A549 (cell line): ENCODE measurements at regions not wholly inside any gene's neighbourhood (a gene's known extent, or its start where the extent isn't known, plus 50 kb on each side); places are given as distances from the start of the nearest gene placed in this dataset.

Experiments
- ATAC-seq, 2 experiments: fragments of 200-7000 bp in 1 of 2; fragments of >200 bp in 1 of 2; cut with Nextera tagmentation in 1 of 2; cut with Tn5 transposase in 1 of 2; 3 replicates each; pipeline versions ENCODE4 v1.8.0 to v1.9.1; 2018 to 2020; ENCODE audit warnings: mild to moderate bottlenecking in 1 of 2, moderate library complexity in 1 of 2
- CTCF ChIA-PET: fragments of 300-600 bp; sonication (Branson Sonifier 250); formaldehyde crosslinking; extraction: SDS; loops from one replicate; lab custom pipeline; 2021; ENCODE audit warnings: antibody characterized with exemption, inconsistent platforms; lab: Yijun Ruan, JAX
- POLR2A ChIA-PET: fragments of 350-600 bp; formaldehyde crosslinking; extraction: SDS; loops from one replicate; lab custom pipeline; 2021; ENCODE audit warnings: antibody characterized with exemption, inconsistent platforms; lab: Yijun Ruan, JAX
- DNase-seq, 2 experiments: peaks; one replicate each; pipeline versions ENCODE4 v3.0.0 to v3.0.0-alpha.2; 2011 to 2016; ENCODE audit warnings: low read depth in 1 of 2, low spot score in 1 of 2
- FAIRE-seq: peaks from 2 replicates; lab custom pipeline; 2011; peaks lifted over from hg19 to GRCh38; lab: Jason Lieb, UNC
- H3K27ac ChIP-seq, 2 experiments: fragments of >200 bp; sonication (Bioruptor Twin); formaldehyde crosslinking; 3 replicates each; pipeline ENCODE4 v1.5.1; 2016 to 2017
- H3K4me1 ChIP-seq: fragments of >200 bp; sonication (Bioruptor Twin); formaldehyde crosslinking; 3 replicates; pipeline ENCODE4 v1.6.1; 2016
- H3K4me2 ChIP-seq: fragments of >200 bp; sonication (Bioruptor Twin); formaldehyde crosslinking; 3 replicates; pipeline ENCODE4 v1.6.1; 2016
- H3K4me3 ChIP-seq: fragments of >200 bp; sonication (Bioruptor Twin); formaldehyde crosslinking; 3 replicates; pipeline ENCODE4 v1.5.1; 2016
- H3K9me3 ChIP-seq: fragments of >200 bp; sonication (Bioruptor Twin); formaldehyde crosslinking; 3 replicates; pipeline ENCODE4 v1.6.1; 2016
- CBX2 ChIP-seq: fragments of 200-600 bp; sonication (generic); IDR thresholded peaks from 2 replicates; pipeline ENCODE4 v1.6.1; 2016; ENCODE audit warnings: low read depth, mild to moderate bottlenecking, borderline replicate concordance
- CBX8 ChIP-seq: fragments of 200-600 bp; sonication (generic); IDR thresholded peaks from 2 replicates; pipeline ENCODE4 v1.6.1; 2016
- CEBPB ChIP-seq, 2 experiments: fragments of >200 bp in 1 of 2; sonication (Bioruptor Twin) in 1 of 2; formaldehyde crosslinking in 1 of 2; IDR thresholded peaks; 2 replicates each; pipeline ENCODE4 v1.6.1; 2012 to 2016
- CHD4 ChIP-seq: fragments of 200-600 bp; sonication (generic); IDR thresholded peaks from 2 replicates; pipeline ENCODE4 v1.6.1; 2016; ENCODE audit warnings: antibody characterized with exemption, mild to moderate bottlenecking, borderline replicate concordance
- CTCF ChIP-seq: fragments of >200 bp; sonication (Bioruptor Twin); formaldehyde crosslinking; IDR thresholded peaks from 3 replicates; pipeline ENCODE4 v1.5.1; 2016
- EHF ChIP-seq: fragments of 250-450 bp; sonication (Bioruptor Pico); IDR thresholded peaks from 2 replicates; pipeline ENCODE4 v1.5.0; 2020; ENCODE audit warnings: mild to moderate bottlenecking
- EHMT2 ChIP-seq: fragments of 200-600 bp; sonication (generic); IDR thresholded peaks from 2 replicates; pipeline ENCODE4 v1.6.1; 2016; ENCODE audit warnings: antibody characterized with exemption, low read depth, mild to moderate bottlenecking, moderate library complexity
- ESRRA ChIP-seq: fragments of 150-350 bp; IDR thresholded peaks from 2 replicates; pipeline ENCODE4 v1.6.1; 2014; ENCODE audit warnings: mild to moderate bottlenecking, low read length, borderline replicate concordance
- FOSL2 ChIP-seq, 2 experiments: fragments of 450-650 bp in 1 of 2; fragments of >200 bp in 1 of 2; sonication (Bioruptor Twin) in 1 of 2; formaldehyde crosslinking; IDR thresholded peaks; 2 replicates each; pipeline versions ENCODE4 v1.5.0 to v1.6.1; 2016 to 2020; ENCODE audit warnings: mild to moderate bottlenecking in 1 of 2, moderate library complexity in 1 of 2
- GATA3 ChIP-seq: IDR thresholded peaks from 2 replicates; pipeline ENCODE4 v1.6.1; 2012; ENCODE audit warnings: borderline replicate concordance
- HDAC2 ChIP-seq: fragments of 200-600 bp; sonication (generic); IDR thresholded peaks from 2 replicates; pipeline ENCODE4 v1.6.1; 2016
- HES2 ChIP-seq: fragments of >200 bp; sonication (Bioruptor Twin); formaldehyde crosslinking; IDR thresholded peaks from 2 replicates; pipeline ENCODE4 v1.6.1; 2016
- HMGXB4 ChIP-seq: fragments of 250-450 bp; sonication (Bioruptor Pico); IDR thresholded peaks from 2 replicates; pipeline ENCODE4 v1.5.0; 2021; ENCODE audit warnings: mild to moderate bottlenecking, moderate library complexity, borderline replicate concordance
- JUN ChIP-seq, 2 experiments: fragments of >200 bp; sonication (Bioruptor Twin); formaldehyde crosslinking; IDR thresholded peaks; 2 replicates in 1 of 2; 3 replicates in 1 of 2; pipeline ENCODE4 v1.6.1; 2016 to 2017
- JUNB ChIP-seq: fragments of >200 bp; sonication (Bioruptor Twin); formaldehyde crosslinking; IDR thresholded peaks from 2 replicates; pipeline ENCODE4 v1.6.1; 2016
- MAX ChIP-seq: IDR thresholded peaks from 2 replicates; pipeline ENCODE4 v1.6.1; 2012
- MAZ ChIP-seq: fragments of 150-350 bp; IDR thresholded peaks from 2 replicates; pipeline ENCODE4 v1.6.1; 2014; ENCODE audit warnings: antibody characterized with exemption, low read depth, low read length, borderline replicate concordance
- MYC ChIP-seq: IDR thresholded peaks from 2 replicates; pipeline ENCODE4 v1.6.1; 2012; ENCODE audit warnings: mild to moderate bottlenecking, inconsistent platforms, low read length, improper control_type of control experiment, borderline replicate concordance
- NFE2L2 ChIP-seq: fragments of 150-350 bp; conservative IDR thresholded peaks from 2 replicates; pipeline ENCODE4 v1.6.1; 2014; ENCODE audit warnings: low read length
- NPAS2 ChIP-seq: fragments of 250-450 bp; sonication (Bioruptor Pico); IDR thresholded peaks from 2 replicates; pipeline ENCODE4 v1.8.0; 2022; ENCODE audit warnings: mild to moderate bottlenecking, moderate library complexity, borderline replicate concordance
- POLR2AphosphoS2 ChIP-seq: conservative IDR thresholded peaks from 2 replicates; pipeline ENCODE4 v1.6.1; 2012; ENCODE audit warnings: low read length, improper control_type of control experiment, inconsistent platforms
- RAD21 ChIP-seq, 2 experiments: fragments of >200 bp in 1 of 2; sonication (Bioruptor Twin) in 1 of 2; formaldehyde crosslinking in 1 of 2; IDR thresholded peaks in 1 of 2; conservative IDR thresholded peaks in 1 of 2; 2 replicates in 1 of 2; 3 replicates in 1 of 2; pipeline ENCODE4 v1.6.1; 2012 to 2018; ENCODE audit warnings: inconsistent platforms in 1 of 2
- RFX5 ChIP-seq: fragments of 450-650 bp; IDR thresholded peaks from 2 replicates; pipeline ENCODE4 v1.7.1; 2014; ENCODE audit warnings: antibody characterized with exemption, mild to moderate bottlenecking, moderate library complexity
- RNF2 ChIP-seq: fragments of 200-600 bp; sonication (generic); IDR thresholded peaks from 2 replicates; pipeline ENCODE4 v1.6.1; 2016; ENCODE audit warnings: low read depth, mild to moderate bottlenecking, antibody characterized with exemption, moderate library complexity, borderline replicate concordance
- SMC3 ChIP-seq: fragments of >200 bp; sonication (Bioruptor Twin); formaldehyde crosslinking; IDR thresholded peaks from 3 replicates; pipeline ENCODE4 v1.6.1; 2018; ENCODE audit warnings: inconsistent platforms
- SREBF2 ChIP-seq: fragments of 450-650 bp; IDR thresholded peaks from 2 replicates; pipeline ENCODE4 v1.6.1; 2014; ENCODE audit warnings: mild to moderate bottlenecking, moderate library complexity
- ZC3H11A ChIP-seq: fragments of 450-650 bp; IDR thresholded peaks from 2 replicates; pipeline ENCODE4 v1.6.1; 2014; ENCODE audit warnings: antibody characterized with exemption, mild to moderate bottlenecking
- ZFP36 ChIP-seq: fragments of 450-650 bp; IDR thresholded peaks from 2 replicates; pipeline ENCODE4 v1.6.1; 2014; ENCODE audit warnings: borderline replicate concordance; ENCODE audit not compliant: partially characterized antibody
- ZNF302 ChIP-seq: fragments of 250-450 bp; sonication (Bioruptor Pico); IDR thresholded peaks from 2 replicates; pipeline ENCODE4 v1.9.0; 2021; ENCODE audit warnings: inconsistent platforms, mild to moderate bottlenecking, moderate library complexity
- ZSCAN20 ChIP-seq: fragments of 250-450 bp; sonication (Bioruptor Pico); IDR thresholded peaks from 2 replicates; pipeline ENCODE4 v1.8.0; 2022; ENCODE audit warnings: mild to moderate bottlenecking, moderate library complexity
- WGBS: methylation state at CpG from one replicate; pipeline ENCODE4 v1.1.6; 2017; ENCODE audit errors: missing lambda C conversion rate; 5-methylcytosine and 5-hydroxymethylcytosine counted together
- TF ChIP-seq, protein P1 (sequence below): IDR thresholded peaks from 2 replicates; pipeline ENCODE4 v1.6.1; 2012
- TF ChIP-seq, protein P2 (sequence below): fragments of 450-650 bp; IDR thresholded peaks from 2 replicates; pipeline ENCODE4 v1.6.1; 2014; ENCODE audit warnings: antibody characterized with exemption

GRCh38 chr10:88023676-88024075 is 160.3 kb downstream of the PTEN start:
- POLR2A ChIA-PET: no interaction called here

DNA sequence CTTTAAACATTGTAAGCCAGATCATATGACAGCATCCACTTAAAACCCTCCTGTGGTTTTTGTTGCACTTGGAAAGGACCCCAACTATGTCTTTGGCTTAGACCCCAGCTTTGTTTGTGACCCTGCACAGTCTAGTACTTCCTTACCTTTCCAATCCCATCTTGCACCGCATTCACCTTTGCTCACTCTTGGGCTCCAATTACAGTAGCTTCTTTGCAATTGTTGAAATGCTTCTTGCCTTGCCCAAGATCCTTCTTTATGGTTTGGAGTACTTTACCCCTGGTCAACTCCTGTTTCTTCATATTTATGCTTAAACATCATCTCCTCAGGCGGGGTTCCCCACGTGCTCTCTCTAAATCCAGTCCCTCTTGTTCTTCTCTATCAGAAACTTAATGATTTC is 162.6 kb downstream of the PTEN start:
- no peak for DNase-seq
- Histone ChIP-seq H3K4me2 (no peak overlapping the region), H3K9me3 (no peaks in the 10 kb centered on the region), H3K4me3 (no peak overlapping the region), H3K27ac (no peak overlapping the region), H3K4me1 (peaks cover 8% of the 10 kb centered on the region; the same call in 1 of the 3 replicates)
- no peak for FAIRE-seq
- 73% methylated on average over 3 of the region's 3 CpGs for WGBS
- ATAC-seq: no peak
- ChIA-PET CTCF (interaction anchor here (0.5 kb wide), 1 partner anchor 179 kb away, joined by 3 read pairs; no protein-coding TSS in a partner anchor), POLR2A (no interaction called here)
- no peak for TF ChIP-seq CEBPB (IDR thresholded peaks at IDR 0.05)
- no peak for TF ChIP-seq MAX
- TF ChIP-seq JUN (IDR thresholded peaks at IDR 0.05): no peak
- no peak for TF ChIP-seq FOSL2 (IDR thresholded peaks at IDR 0.05)
- TF ChIP-seq FOSL2 (CRISPR knock-in tag; IDR thresholded peaks at IDR 0.05): no peak
- TF ChIP-seq EHMT2: no peak
- no peak for TF ChIP-seq SMC3
- no peak for TF ChIP-seq GATA3
- TF ChIP-seq NPAS2 (CRISPR knock-in tag): no peak
- TF ChIP-seq ESRRA: no peak
- no peak for TF ChIP-seq CTCF
- TF ChIP-seq HDAC2: no peak
- TF ChIP-seq NFE2L2: no peak
- no peak for TF ChIP-seq HMGXB4 (CRISPR knock-in tag)
- no peak for TF ChIP-seq ZC3H11A
- TF ChIP-seq MAZ: no peak
- no peak for TF ChIP-seq POLR2AphosphoS2

More at GRCh38 chr10:88023676-88024075, 160.3 kb downstream of the PTEN start:
- TF ChIP-seq ZFP36 (no peak), RFX5 (no peak), CHD4 (no peak), CBX8 (no peak), SMC3 (no peak), SREBF2 (no peak), ZNF302 (CRISPR knock-in tag) (no peak), JUNB (no peak), HES2 (no peak), ZSCAN20 (CRISPR knock-in tag) (no peak), HDAC2 (no peak), NFE2L2 (no peak), RNF2 (no peak), EHF (CRISPR knock-in tag) (no peak), CBX2 (no peak), RAD21 (conservative IDR thresholded peaks at IDR 0.05 in 1 of 2, IDR thresholded peaks at IDR 0.05 in 1 of 2) (no peak), MYC (no peak)
- TF ChIP-seq, protein P1, sequence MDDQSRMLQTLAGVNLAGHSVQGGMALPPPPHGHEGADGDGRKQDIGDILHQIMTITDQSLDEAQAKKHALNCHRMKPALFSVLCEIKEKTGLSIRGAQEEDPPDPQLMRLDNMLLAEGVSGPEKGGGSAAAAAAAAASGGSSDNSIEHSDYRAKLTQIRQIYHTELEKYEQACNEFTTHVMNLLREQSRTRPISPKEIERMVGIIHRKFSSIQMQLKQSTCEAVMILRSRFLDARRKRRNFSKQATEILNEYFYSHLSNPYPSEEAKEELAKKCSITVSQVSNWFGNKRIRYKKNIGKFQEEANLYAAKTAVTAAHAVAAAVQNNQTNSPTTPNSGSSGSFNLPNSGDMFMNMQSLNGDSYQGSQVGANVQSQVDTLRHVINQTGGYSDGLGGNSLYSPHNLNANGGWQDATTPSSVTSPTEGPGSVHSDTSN: no peak
- TF ChIP-seq, protein P2, sequence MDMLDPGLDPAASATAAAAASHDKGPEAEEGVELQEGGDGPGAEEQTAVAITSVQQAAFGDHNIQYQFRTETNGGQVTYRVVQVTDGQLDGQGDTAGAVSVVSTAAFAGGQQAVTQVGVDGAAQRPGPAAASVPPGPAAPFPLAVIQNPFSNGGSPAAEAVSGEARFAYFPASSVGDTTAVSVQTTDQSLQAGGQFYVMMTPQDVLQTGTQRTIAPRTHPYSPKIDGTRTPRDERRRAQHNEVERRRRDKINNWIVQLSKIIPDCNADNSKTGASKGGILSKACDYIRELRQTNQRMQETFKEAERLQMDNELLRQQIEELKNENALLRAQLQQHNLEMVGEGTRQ: no peak
- Histone ChIP-seq H3K4me2 (no peak overlapping the region), H3K9me3 (no peaks in the 10 kb centered on the region), H3K27ac (no peak overlapping the region), H3K4me3 (no peak overlapping the region), H3K4me1 (peaks cover 5% of the 10 kb centered on the region; the same call in 1 of the 3 replicates)
- FAIRE-seq (no peak), ATAC-seq (no peak), DNase-seq (no peak)
- CTCF ChIA-PET: interaction anchor here (1.2 kb wide), 1 partner anchor 10 kb away, joined by 4 read pairs; no protein-coding TSS in a partner anchor
- 5% methylated on average over 1 of the region's 1 CpG for WGBS
